T-helper 17 cell (primary cell): ENCODE measurements at regions not wholly inside any gene's neighbourhood (a gene's known extent, or its start where the extent isn't known, plus 50 kb on each side); places are given as distances from the start of the nearest gene placed in this dataset.
"Not testable (repeated sequence)": the region's sequence is repeated elsewhere in the genome, so short reads cannot be mapped to it uniquely, and the experiment has no call there.

Experiments
- ATAC-seq: fragments of 150-1000 bp; cut with Tn5 transposase; 2 replicates; pipeline ENCODE4 v1.10.0; 2021; ENCODE audit warnings: mild to moderate bottlenecking, moderate library complexity
- DNase-seq, 3 donors: peaks; one replicate each; pipeline versions ENCODE4 v3.0.0 to v3.0.0-alpha.2; 2020 to 2021
- H3K9me3 ChIP-seq: one replicate; pipeline ENCODE4 v1.7.0; 2013; ENCODE audit warnings: low read length, mild to moderate bottlenecking; ENCODE audit not compliant: control insufficient read depth, poor library complexity, severe bottlenecking
- H3K27ac Mint-ChIP-seq: one replicate; pipeline ENCODE4 v1.8.0; 2022; ENCODE audit warnings: mild to moderate bottlenecking, moderate library complexity, mixed read lengths
- H3K27me3 Mint-ChIP-seq: one replicate; pipeline ENCODE4 v1.8.0; 2022; ENCODE audit warnings: mixed read lengths
- H3K36me3 Mint-ChIP-seq: one replicate; pipeline ENCODE4 v1.8.0; 2022; ENCODE audit warnings: low read depth, mixed read lengths
- H3K4me1 Mint-ChIP-seq: one replicate; pipeline ENCODE4 v1.8.0; 2022; ENCODE audit warnings: mild to moderate bottlenecking, mixed read lengths
- H3K4me3 Mint-ChIP-seq: one replicate; pipeline ENCODE4 v1.8.0; 2022; ENCODE audit warnings: mild to moderate bottlenecking, moderate library complexity, mixed read lengths

GRCh38 chr7:124191713-124192112 lies 158.8 kb upstream of the TMEM229A start:
- Mint-ChIP-seq H3K4me3 (no peak overlapping the region), H3K36me3 (no peaks in the 10 kb centered on the region), H3K27ac (no peak overlapping the region), H3K4me1 (no peaks in the 10 kb centered on the region), H3K27me3 (no peaks in the 10 kb centered on the region)
- no peaks in the 10 kb centered on the region for H3K9me3 ChIP-seq
- ATAC-seq, result no peak
- no peak for DNase-seq

DNA sequence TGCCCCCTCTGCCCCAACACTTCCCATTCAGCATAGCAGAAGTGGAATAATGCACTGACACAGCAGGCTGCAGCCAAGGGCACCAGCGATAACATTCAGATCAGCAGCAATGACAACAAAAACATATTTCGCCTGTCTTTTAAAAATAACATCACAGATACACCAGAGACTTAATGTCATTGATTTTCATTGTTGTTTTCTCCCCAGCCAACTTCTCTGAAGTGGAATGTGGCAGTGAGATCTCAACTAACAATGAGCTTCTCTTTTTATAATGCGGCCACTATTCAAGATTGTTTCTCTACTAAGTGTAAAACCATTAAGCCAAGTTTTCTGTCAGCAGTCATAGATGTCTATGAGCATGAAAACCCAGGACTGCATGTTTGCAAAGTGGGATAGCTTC lies 158.2 kb upstream of the TMEM229A start:
- Mint-ChIP-seq H3K4me3 (no peak overlapping the region), H3K27ac (no peak overlapping the region), H3K4me1 (no peaks in the 10 kb centered on the region), H3K27me3 (no peaks in the 10 kb centered on the region), H3K36me3 (no peaks in the 10 kb centered on the region)
- no peaks in the 10 kb centered on the region for H3K9me3 ChIP-seq
- no peak for ATAC-seq
- no peak for DNase-seq

DNA sequence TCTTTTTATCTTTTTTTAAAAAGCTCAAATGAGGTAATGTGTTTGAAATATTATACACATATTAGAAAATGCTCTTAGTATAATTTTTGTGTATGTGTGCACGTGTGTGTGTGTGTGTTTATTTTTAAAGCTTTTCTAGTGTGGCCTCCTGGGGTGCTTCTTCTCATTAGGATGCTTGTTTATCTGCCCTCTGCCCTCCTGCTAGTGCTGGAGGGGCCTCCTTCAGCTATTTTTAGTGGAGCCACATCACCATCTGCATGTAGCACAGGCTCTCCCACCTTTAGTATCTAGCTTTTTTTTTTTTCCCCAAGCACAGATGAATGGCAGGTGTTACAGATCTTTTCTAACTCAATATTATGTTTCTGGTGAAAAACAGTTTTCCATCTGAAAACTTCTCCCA lies 155.7 kb upstream of the TMEM229A start:
- H3K36me3 Mint-ChIP-seq, result no peaks in the 10 kb centered on the region
- no peaks in the 10 kb centered on the region for H3K9me3 ChIP-seq
- no peaks in the 10 kb centered on the region for H3K27me3 Mint-ChIP-seq
- H3K4me1 Mint-ChIP-seq, result no peaks in the 10 kb centered on the region
- ATAC-seq, result no peak
- no peak overlapping the region for H3K4me3 Mint-ChIP-seq
- no peak for DNase-seq
- H3K27ac Mint-ChIP-seq, result no peak overlapping the region

- H3K27ac Mint-ChIP-seq, result no peak overlapping the region
- no peaks in the 10 kb centered on the region for H3K27me3 Mint-ChIP-seq
- DNase-seq, result no peak
- no peaks in the 10 kb centered on the region for H3K4me1 Mint-ChIP-seq
- no peaks in the 10 kb centered on the region for H3K36me3 Mint-ChIP-seq
- no peak overlapping the region for H3K4me3 Mint-ChIP-seq
- no peaks in the 10 kb centered on the region for H3K9me3 ChIP-seq
- ATAC-seq, result no peak
Observed at GRCh38 chr7:124187962-124188361, 155.1 kb upstream of the TMEM229A start.

- no peak overlapping the region for H3K4me3 Mint-ChIP-seq
- no peaks in the 10 kb centered on the region for H3K4me1 Mint-ChIP-seq
- H3K9me3 ChIP-seq, result no peaks in the 10 kb centered on the region
- no peak overlapping the region for H3K27ac Mint-ChIP-seq
- no peaks in the 10 kb centered on the region for H3K36me3 Mint-ChIP-seq
- H3K27me3 Mint-ChIP-seq, result no peaks in the 10 kb centered on the region
- DNase-seq (no peak), ATAC-seq (no peak)
Observed at GRCh38 chr7:124183649-124184048, 150.8 kb upstream of the TMEM229A start.

- Mint-ChIP-seq H3K4me3 (no peak overlapping the region), H3K4me1 (no peaks in the 10 kb centered on the region), H3K27me3 (no peaks in the 10 kb centered on the region), H3K36me3 (no peaks in the 10 kb centered on the region), H3K27ac (no peak overlapping the region)
- no peaks in the 10 kb centered on the region for H3K9me3 ChIP-seq
- ATAC-seq (no peak), DNase-seq (no peak)
Observed at GRCh38 chr7:124179641-124180040, 146.8 kb upstream of the TMEM229A start.

DNA sequence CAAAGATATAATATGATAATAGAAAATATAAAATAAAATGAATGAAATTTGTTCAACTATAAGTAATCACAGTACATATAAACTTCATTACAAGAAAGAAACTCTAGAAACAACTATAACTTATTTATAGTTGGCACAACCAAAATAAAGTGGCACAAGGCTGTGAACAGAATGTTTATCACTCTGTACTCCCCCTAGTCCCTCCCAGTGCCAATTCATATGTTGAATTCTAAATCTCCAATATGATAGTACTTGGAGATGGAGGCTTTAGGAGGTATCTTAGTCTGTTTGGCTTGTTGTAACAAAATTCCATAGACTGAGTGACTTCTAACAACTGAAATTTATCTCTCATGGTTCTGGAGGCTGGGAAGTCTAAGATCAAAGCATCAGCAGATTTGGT lies 145.0 kb upstream of the TMEM229A start:
- ATAC-seq (no peak), DNase-seq (no peak)
- no peaks in the 10 kb centered on the region for H3K36me3 Mint-ChIP-seq
- H3K27me3 Mint-ChIP-seq, result no peaks in the 10 kb centered on the region
- H3K27ac Mint-ChIP-seq, result no peak overlapping the region
- H3K9me3 ChIP-seq, result no peaks in the 10 kb centered on the region
- H3K4me1 Mint-ChIP-seq, result no peaks in the 10 kb centered on the region
- H3K4me3 Mint-ChIP-seq, result no peak overlapping the region

- DNase-seq, H3K36me3 Mint-ChIP-seq, H3K27ac Mint-ChIP-seq, H3K4me3 Mint-ChIP-seq, H3K4me1 Mint-ChIP-seq, H3K27me3 Mint-ChIP-seq, ATAC-seq, H3K9me3 ChIP-seq: not testable (repeated sequence)
Observed at GRCh38 chr7:124171812-124172211, 138.9 kb upstream of the TMEM229A start.

DNA sequence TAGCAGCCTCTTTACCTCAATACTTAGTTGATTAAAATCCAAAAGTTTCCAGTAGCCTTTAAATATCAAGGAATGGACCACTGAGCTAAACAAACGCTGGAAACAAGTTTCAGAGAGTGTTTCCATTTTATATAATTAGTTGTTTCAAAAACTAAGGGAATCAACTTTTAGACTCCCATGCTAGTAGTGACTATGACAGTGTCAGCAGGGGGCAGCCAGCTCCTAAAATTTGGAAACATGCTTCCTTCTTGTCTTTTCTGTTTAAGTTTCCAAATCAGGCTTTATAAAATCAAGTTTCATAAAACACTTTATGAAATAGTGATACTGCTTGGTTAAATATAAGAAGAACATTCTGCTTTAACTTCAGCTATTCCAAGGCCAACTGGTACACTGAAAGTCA lies 138.2 kb upstream of the TMEM229A start:
- no peak overlapping the region for H3K27ac Mint-ChIP-seq

GRCh38 chr7:124168616-124169015 lies 135.7 kb upstream of the TMEM229A start:
- ATAC-seq (no peak), DNase-seq (no peak)
- H3K9me3 ChIP-seq, result no peaks in the 10 kb centered on the region
- H3K27me3 Mint-ChIP-seq, result no peaks in the 10 kb centered on the region
- no peaks in the 10 kb centered on the region for H3K36me3 Mint-ChIP-seq
- H3K27ac Mint-ChIP-seq, result no peak overlapping the region
- H3K4me1 Mint-ChIP-seq, result no peaks in the 10 kb centered on the region
- H3K4me3 Mint-ChIP-seq, result no peak overlapping the region

More for the DNA sequence above, 138.2 kb upstream of the TMEM229A start:
- ATAC-seq (no peak), DNase-seq (no peak)
- no peaks in the 10 kb centered on the region for H3K4me1 Mint-ChIP-seq
- no peaks in the 10 kb centered on the region for H3K9me3 ChIP-seq
- H3K27me3 Mint-ChIP-seq, result no peaks in the 10 kb centered on the region
- H3K4me3 Mint-ChIP-seq, result no peak overlapping the region
- no peaks in the 10 kb centered on the region for H3K36me3 Mint-ChIP-seq

GRCh38 chr7:124162667-124163066 lies 129.8 kb upstream of the TMEM229A start:
- ATAC-seq, result no peak
- Mint-ChIP-seq H3K27ac (no peak overlapping the region), H3K36me3 (no peaks in the 10 kb centered on the region)

GRCh38 chr7:124155432-124156022 lies 122.7 kb upstream of the TMEM229A start:
- H3K9me3 ChIP-seq, result no peaks in the 10 kb centered on the region
- no peak overlapping the region for H3K27ac Mint-ChIP-seq
- ATAC-seq, result no peak
- no peak overlapping the region for H3K4me3 Mint-ChIP-seq
- H3K27me3 Mint-ChIP-seq, result no peaks in the 10 kb centered on the region
- no peaks in the 10 kb centered on the region for H3K4me1 Mint-ChIP-seq
- DNase-seq, result no peak
- H3K36me3 Mint-ChIP-seq, result no peaks in the 10 kb centered on the region

More at GRCh38 chr7:124162667-124163066, 129.8 kb upstream of the TMEM229A start:
- Mint-ChIP-seq H3K4me3 (no peak overlapping the region), H3K27me3 (no peaks in the 10 kb centered on the region), H3K4me1 (no peaks in the 10 kb centered on the region)
- no peak for DNase-seq
- no peaks in the 10 kb centered on the region for H3K9me3 ChIP-seq

DNA sequence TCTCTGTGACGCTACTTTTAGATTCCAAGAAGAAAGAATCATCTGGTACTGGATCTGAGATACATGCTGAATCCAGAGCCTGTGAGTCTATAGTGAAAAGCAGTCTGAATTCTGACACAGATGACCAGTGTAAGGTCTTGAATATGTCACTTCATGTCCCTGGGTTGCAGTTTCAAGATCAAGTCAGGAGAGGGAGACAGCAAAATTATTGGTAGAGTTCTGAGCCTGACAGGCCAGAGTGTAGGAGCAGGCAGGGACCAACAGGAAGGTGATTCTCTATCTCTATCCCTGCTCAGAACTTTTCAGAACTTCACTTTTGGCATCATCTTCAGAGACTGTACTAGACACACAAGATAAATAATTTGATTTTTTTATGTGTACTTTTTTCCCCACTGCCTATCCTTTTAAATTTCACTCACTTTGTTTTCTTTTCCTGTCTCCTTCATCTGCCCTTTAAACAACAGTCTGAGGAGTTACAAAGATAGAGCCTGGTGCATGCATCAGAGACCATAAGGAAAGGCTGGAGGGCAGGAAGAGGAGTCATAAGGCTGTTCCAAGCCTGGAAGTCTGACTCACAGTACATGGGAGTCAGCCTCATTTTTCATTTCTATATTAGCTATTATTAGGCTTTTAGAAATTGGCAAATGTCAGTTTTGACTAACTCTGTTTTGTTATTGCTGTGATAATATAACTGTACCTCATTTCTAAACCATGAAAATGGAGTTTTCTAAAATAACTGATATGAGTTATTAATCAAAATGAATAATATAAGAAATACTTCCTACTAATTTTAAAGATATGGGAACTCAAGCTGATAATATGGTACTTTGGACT lies 120.2 kb upstream of the TMEM229A start:
- no peak for ATAC-seq
- no peaks in the 10 kb centered on the region for H3K4me1 Mint-ChIP-seq
- no peaks in the 10 kb centered on the region for H3K27me3 Mint-ChIP-seq
- no peaks in the 10 kb centered on the region for H3K36me3 Mint-ChIP-seq
- no peak overlapping the region for H3K27ac Mint-ChIP-seq
- DNase-seq, result no peak
- H3K4me3 Mint-ChIP-seq, result no peak overlapping the region
- no peaks in the 10 kb centered on the region for H3K9me3 ChIP-seq

- no peaks in the 10 kb centered on the region for H3K36me3 Mint-ChIP-seq
- DNase-seq (no peak), ATAC-seq (no peak)
- H3K9me3 ChIP-seq, result no peaks in the 10 kb centered on the region
- H3K27me3 Mint-ChIP-seq, result no peaks in the 10 kb centered on the region
- H3K4me3 Mint-ChIP-seq, result no peak overlapping the region
- no peaks in the 10 kb centered on the region for H3K4me1 Mint-ChIP-seq
- no peak overlapping the region for H3K27ac Mint-ChIP-seq
Observed at GRCh38 chr7:124137664-124138063, 104.8 kb upstream of the TMEM229A start.
